K562 (cell line): ENCODE measurements at regions not wholly inside any gene's neighbourhood (a gene's known extent, or its start where the extent isn't known, plus 50 kb on each side); places are given as distances from the start of the nearest gene placed in this dataset.

Experiments used
- ATAC-seq: fragments of 200-7000 bp; cut with Tn5 transposase; 3 replicates; pipeline ENCODE4 v1.9.1; 2020; ENCODE audit warnings: moderate library complexity
- BruUV-seq: library from RNA; stranded (reverse); fragments of 400-500 nt; replicated peaks from 2 replicates; lab custom pipeline; 2021; lab: Mats Ljungman, UMichigan
- CTCF ChIA-PET: fragments of 300-600 bp; formaldehyde crosslinking; extraction: SDS; loops from one replicate; lab custom pipeline; 2021; ENCODE audit warnings: low intra/inter-chr PET ratio; lab: Yijun Ruan, JAX
- POLR2A ChIA-PET: fragments of 300-600, 350-650 bp; sonication (Branson Sonifier 250); formaldehyde crosslinking; extraction: SDS; loops from one replicate; lab custom pipeline; 2021; ENCODE audit warnings: antibody characterized with exemption, inconsistent platforms; lab: Yijun Ruan, JAX
- DNase-seq, 4 experiments: peaks; one replicate each; pipeline versions ENCODE4 v3.0.0 to v3.0.0-alpha.2; 2011 to 2018; ENCODE audit warnings: low spot score in 3 of 4, mixed read lengths in 3 of 4; ENCODE audit errors: extremely low read depth in 1 of 4
- FAIRE-seq: peaks from 2 replicates; lab custom pipeline; 2011; peaks lifted over from hg19 to GRCh38; lab: Jason Lieb, UNC
- H2AFZ ChIP-seq: 2 replicates; pipeline ENCODE4 v1.6.0; 2011; ENCODE audit warnings: low read depth, low read length, control low read depth, inconsistent platforms
- H3K27ac ChIP-seq: fragments of 200-600 bp; 3 replicates; pipeline ENCODE4 v1.8.0; 2011; ENCODE audit warnings: low read depth, mild to moderate bottlenecking, control low read depth, inconsistent platforms, low read length, moderate library complexity, mixed read lengths; ENCODE audit errors: extremely low read depth
- H3K27me3 ChIP-seq, 2 experiments: fragments of 300-600 bp in 1 of 2; 2 replicates in 1 of 2; 3 replicates in 1 of 2; pipeline versions ENCODE4 v1.6.0 to v1.8.0; 2011; ENCODE audit warnings: inconsistent platforms in 2 of 2, low read length in 2 of 2, mild to moderate bottlenecking in 1 of 2, mixed read lengths in 1 of 2, moderate library complexity in 1 of 2; ENCODE audit not compliant: control insufficient read depth in 2 of 2, insufficient read depth in 2 of 2
- H3K36me3 ChIP-seq: fragments of 300-600 bp; 3 replicates; pipeline ENCODE4 v1.8.0; 2011; ENCODE audit warnings: mild to moderate bottlenecking, low read length, inconsistent platforms; ENCODE audit not compliant: control insufficient read depth, insufficient read depth
- H3K4me1 ChIP-seq, 2 experiments: fragments of 200-600 bp in 1 of 2; replicated peaks in 1 of 2; 2 replicates in 1 of 2; 3 replicates in 1 of 2; pipeline versions ENCODE4 v1.5.1 to v1.8.0; 2011; ENCODE audit warnings: inconsistent platforms in 2 of 2, low read length in 2 of 2, mild to moderate bottlenecking in 1 of 2, mixed read lengths in 1 of 2, moderate library complexity in 1 of 2; ENCODE audit not compliant: control insufficient read depth in 2 of 2, insufficient read depth in 2 of 2
- H3K4me2 ChIP-seq: 2 replicates; pipeline ENCODE4 v1.6.1; 2011; ENCODE audit warnings: low read length, control low read depth, inconsistent platforms, mixed read lengths; ENCODE audit not compliant: insufficient read depth
- H3K4me3 ChIP-seq: fragments of 200-600 bp; sonication (generic), shearing (Covaris generic); 2 replicates; pipeline ENCODE4 v1.5.1; 2016; ENCODE audit warnings: control low read depth, inconsistent platforms
- H3K79me2 ChIP-seq: fragments of 200-600 bp; 3 replicates; pipeline ENCODE4 v1.8.0; 2011; ENCODE audit warnings: low read length, inconsistent platforms; ENCODE audit not compliant: control insufficient read depth, insufficient read depth
- H3K9ac ChIP-seq, 2 experiments: 2 replicates each; pipeline versions ENCODE4 v1.6.0 to v1.6.1; 2011; ENCODE audit warnings: low read depth in 2 of 2, low read length in 2 of 2, control low read depth in 1 of 2, inconsistent platforms in 1 of 2, mild to moderate bottlenecking in 1 of 2, mixed read lengths in 1 of 2; ENCODE audit not compliant: insufficient read depth in 1 of 2
- H3K9me1 ChIP-seq: one replicate; pipeline ENCODE4 v1.6.0; 2011; ENCODE audit warnings: inconsistent platforms, mild to moderate bottlenecking, low read length, moderate library complexity; ENCODE audit not compliant: control insufficient read depth, insufficient read depth
- H3K9me3 ChIP-seq: replicated peaks from 2 replicates; pipeline ENCODE4 v1.5.1; 2011; ENCODE audit warnings: low read depth, low read length, inconsistent platforms; ENCODE audit not compliant: control insufficient read depth, insufficient read depth
- H4K20me1 ChIP-seq: replicated peaks from 2 replicates; pipeline ENCODE4 v1.6.1; 2011; ENCODE audit warnings: low read length, inconsistent platforms, mixed read lengths; ENCODE audit not compliant: control insufficient read depth, insufficient read depth
- ADNP ChIP-seq: fragments of 200-800 bp; sonication (Bioruptor generic); IDR thresholded peaks from 2 replicates; pipeline ENCODE4 v1.6.1; 2016; ENCODE audit warnings: missing genetic modification characterization, missing compliant biosample characterization
- HDAC2 ChIP-seq: fragments of 450-650 bp; IDR thresholded peaks from 2 replicates; pipeline ENCODE4 v1.6.1; 2016; ENCODE audit warnings: mild to moderate bottlenecking
- HDAC8 ChIP-seq: fragments of 450-650 bp; IDR thresholded peaks from 2 replicates; pipeline ENCODE4 v1.6.1; 2016; ENCODE audit warnings: mild to moderate bottlenecking, missing genetic modification characterization, moderate library complexity, missing compliant biosample characterization
- HDGF ChIP-seq: fragments of 450-650 bp; IDR thresholded peaks from 2 replicates; pipeline ENCODE4 v1.6.1; 2016
- HINFP ChIP-seq: fragments of 450-650 bp; conservative IDR thresholded peaks from 2 replicates; pipeline ENCODE4 v1.6.1; 2016; ENCODE audit warnings: missing genetic modification characterization, low read depth, mild to moderate bottlenecking, control low read depth, missing compliant biosample characterization
- HNRNPH1 ChIP-seq: fragments of 200-400 bp; formaldehyde crosslinking; optimal IDR thresholded peaks from 2 replicates; pipeline ENCODE3; 2017; ENCODE audit warnings: low read depth, mild to moderate bottlenecking, low read length, moderate library complexity
- MED1 ChIP-seq: sonication (generic); formaldehyde crosslinking; IDR thresholded peaks from 2 replicates; pipeline ENCODE4 v1.8.1; 2023; ENCODE audit warnings: missing genetic modification reagents, borderline replicate concordance
- RAD51 ChIP-seq: fragments of 450-650 bp; IDR thresholded peaks from 2 replicates; pipeline ENCODE4 v1.7.1; 2016; ENCODE audit warnings: low read depth, mild to moderate bottlenecking, borderline replicate concordance
- RBM39 ChIP-seq: fragments of 200-400 bp; formaldehyde crosslinking; optimal IDR thresholded peaks from 2 replicates; pipeline ENCODE3; 2018; ENCODE audit warnings: low read depth, low read length
- XRCC5 ChIP-seq: fragments of 200-400 bp; formaldehyde crosslinking; IDR thresholded peaks from 2 replicates; pipeline ENCODE4 v1.6.1; 2017; ENCODE audit warnings: low read depth, mild to moderate bottlenecking, low read length
- WGBS: fragments of 100-300 bp; shearing (Covaris generic); methylation state at CpG from one replicate; pipeline ENCODE4 v1.1.6; 2016; ENCODE audit warnings: low coverage, mixed read lengths; ENCODE audit not compliant: insufficient coverage; ENCODE audit errors: missing lambda C conversion rate; 5-methylcytosine and 5-hydroxymethylcytosine counted together
- in situ Hi-C: fragments of 300-500 bp; cut with MboI; formaldehyde crosslinking; loops from 4 replicates; pipeline ENCODE4 v1.15.0; 2018; ENCODE audit warnings: inconsistent platforms, mixed read lengths
- intact Hi-C: fragments of 100-400 bp; cut with micrococcal nuclease; formaldehyde crosslinking; loops from 2 replicates; pipeline ENCODE4 v1.14.2; 2022

- Histone ChIP-seq H2AFZ (no peak overlapping the region), H4K20me1 (no peaks in the 10 kb centered on the region), H3K9me1 (no peaks in the 10 kb centered on the region), H3K79me2 (no peaks in the 10 kb centered on the region), H3K27ac (no peak overlapping the region), H3K4me3 (no peak overlapping the region), H3K4me2 (no peak overlapping the region), H3K4me1 (no peaks in the 10 kb centered on the region), H3K27me3 (no peaks in the 10 kb centered on the region), H3K36me3 (no peaks in the 10 kb centered on the region), H3K9ac (no peak overlapping the region), H3K9me3 (no peaks in the 10 kb centered on the region)
- 13% methylated on average over 2 of the region's 2 CpGs for WGBS
- no peak for DNase-seq
- in situ Hi-C loops: no loop called here
- FAIRE-seq: no peak
- ChIA-PET CTCF (no interaction called here), POLR2A (no interaction called here)
- intact Hi-C loops: no loop called here
- ATAC-seq: no peak
- BruUV-seq: no TSS peak
- TF ChIP-seq HDAC8 (tag): no peak
- no peak for TF ChIP-seq XRCC5
- no peak for TF ChIP-seq RBM39
- no peak for TF ChIP-seq RAD51
- TF ChIP-seq, all 486 proteins: peak for 0
These were observed 634.4 kb downstream of the LRFN5 start for GRCh38 chr14:42241101-42241500.

- Histone ChIP-seq H3K79me2 (no peaks in the 10 kb centered on the region), H3K4me2 (no peak overlapping the region), H3K27me3 (no peaks in the 10 kb centered on the region), H3K9me1 (no peaks in the 10 kb centered on the region), H3K9ac (no peak overlapping the region), H3K9me3 (no peaks in the 10 kb centered on the region), H3K36me3 (no peaks in the 10 kb centered on the region), H2AFZ (no peak overlapping the region), H3K4me1 (no peaks in the 10 kb centered on the region), H3K27ac (no peak overlapping the region), H3K4me3 (no peak overlapping the region), H4K20me1 (no peaks in the 10 kb centered on the region)
- intact Hi-C loops: no loop called here
- DNase-seq (no peak), ATAC-seq (no peak), FAIRE-seq (no peak)
- TF ChIP-seq HDGF (no peak), ADNP (no peak), MED1 (no peak), HDAC2 (no peak), HNRNPH1 (no peak), HINFP (tag) (no peak)
- ChIA-PET POLR2A (no interaction called here), CTCF (no interaction called here)
- no TSS peak for BruUV-seq
- in situ Hi-C loops: no loop called here
- 2% methylated on average over 3 of the region's 3 CpGs for WGBS
These were observed 623.3 kb downstream of the LRFN5 start for GRCh38 chr14:42229976-42230375.
